GM23338 (cell line): ENCODE measurements at regions not wholly inside any gene's neighbourhood (a gene's known extent, or its start where the extent isn't known, plus 50 kb on each side); places are given as distances from the start of the nearest gene placed in this dataset.

ENCODE experiments used
- ATAC-seq: fragments of 200-7000 bp; cut with Tn5 transposase; 3 replicates; pipeline ENCODE4 v1.9.1; 2020
- DNase-seq: peaks from one replicate; pipeline ENCODE4 v3.0.0-alpha.2; 2015; ENCODE audit warnings: low spot score
- H2AFZ ChIP-seq: fragments of 200-600 bp; sonication (generic); 2 replicates; pipeline ENCODE4 v1.8.0; 2016; ENCODE audit warnings: antibody characterized with exemption, mild to moderate bottlenecking, moderate library complexity
- H3F3A ChIP-seq: fragments of 200-600 bp; sonication (generic); replicated peaks from 2 replicates; pipeline ENCODE4 v1.8.0; 2017; ENCODE audit warnings: antibody characterized with exemption, mixed run types, low read depth
- H3K27ac ChIP-seq: fragments of 200-600 bp; sonication (generic); 2 replicates; pipeline ENCODE4 v1.6.1; 2016; ENCODE audit warnings: low read depth
- H3K27me3 ChIP-seq: fragments of 200-600 bp; sonication (generic); 2 replicates; pipeline ENCODE4 v1.8.0; 2016; ENCODE audit warnings: mild to moderate bottlenecking, mixed run types, moderate library complexity; ENCODE audit not compliant: insufficient read depth
- H3K36me3 ChIP-seq: fragments of 200-600 bp; sonication (generic); 2 replicates; pipeline ENCODE4 v1.8.0; 2016; ENCODE audit warnings: mild to moderate bottlenecking; ENCODE audit not compliant: insufficient read depth
- H3K4me1 ChIP-seq: fragments of 200-600 bp; sonication (generic); 2 replicates; pipeline ENCODE4 v1.8.0; 2016; ENCODE audit warnings: mild to moderate bottlenecking, moderate library complexity; ENCODE audit not compliant: insufficient read depth
- H3K4me2 ChIP-seq: fragments of 200-600 bp; sonication (generic); 2 replicates; pipeline ENCODE4 v1.7.1; 2017; ENCODE audit warnings: mixed run types
- H3K4me3 ChIP-seq: fragments of 200-600 bp; sonication (generic); 2 replicates; pipeline ENCODE4 v1.6.1; 2016; ENCODE audit warnings: mixed run types
- H3K79me2 ChIP-seq: fragments of 200-600 bp; sonication (generic); replicated peaks from 2 replicates; pipeline ENCODE4 v1.8.0; 2017; ENCODE audit warnings: mild to moderate bottlenecking; ENCODE audit not compliant: insufficient read depth
- H3K9me2 ChIP-seq: fragments of 200-600 bp; sonication (generic); 2 replicates; pipeline ENCODE4 v1.8.0; 2017; ENCODE audit not compliant: insufficient read depth
- H4K20me1 ChIP-seq: fragments of 200-600 bp; sonication (generic); replicated peaks from 2 replicates; pipeline ENCODE4 v1.8.0; 2017; ENCODE audit warnings: mild to moderate bottlenecking; ENCODE audit not compliant: insufficient read depth
- H3K27ac Mint-ChIP-seq: 2 replicates; pipeline ENCODE4 v1.8.0; 2020; ENCODE audit warnings: inconsistent platforms, mild to moderate bottlenecking, moderate library complexity, mixed read lengths
- H3K27me3 Mint-ChIP-seq: 3 replicates; pipeline ENCODE4 v1.8.0; 2022; ENCODE audit warnings: low read depth, mild to moderate bottlenecking, moderate library complexity, mixed read lengths, inconsistent platforms; ENCODE audit not compliant: insufficient read depth, poor library complexity
- H3K36me3 Mint-ChIP-seq: 3 replicates; pipeline ENCODE4 v1.8.0; 2021; ENCODE audit warnings: low read depth, mild to moderate bottlenecking, inconsistent platforms, moderate library complexity, mixed read lengths
- H3K4me1 Mint-ChIP-seq: 3 replicates; pipeline ENCODE4 v1.8.0; 2020; ENCODE audit warnings: mild to moderate bottlenecking, inconsistent platforms, mixed read lengths
- H3K4me3 Mint-ChIP-seq: 3 replicates; pipeline ENCODE4 v1.8.0; 2021; ENCODE audit warnings: moderate library complexity, mild to moderate bottlenecking, inconsistent platforms, mixed read lengths
- H3K9me3 Mint-ChIP-seq: 3 replicates; pipeline ENCODE4 v1.8.0; 2020; ENCODE audit warnings: moderate library complexity, mild to moderate bottlenecking, inconsistent platforms, mixed read lengths
- CREB1 ChIP-seq: fragments of 250-450 bp; sonication (Bioruptor Pico); IDR thresholded peaks from 2 replicates; pipeline ENCODE4 v1.5.0; 2020; ENCODE audit warnings: low read depth, mild to moderate bottlenecking, moderate library complexity
- CTCF ChIP-seq, 2 experiments: fragments of 200-600 bp in 1 of 2; sonication (generic) in 1 of 2; conservative IDR thresholded peaks; 2 replicates each; pipeline versions ENCODE4 v1.5.1 to v1.6.1; 2016 to 2017; ENCODE audit warnings: antibody characterized with exemption in 2 of 2, low read depth in 2 of 2, mild to moderate bottlenecking in 2 of 2, moderate library complexity in 1 of 2
- ETS1 ChIP-seq: IDR thresholded peaks from 2 replicates; pipeline ENCODE4 v1.6.1; 2016; ENCODE audit warnings: antibody characterized with exemption
- EZH2 ChIP-seq: fragments of 200-600 bp; sonication (generic); IDR thresholded peaks from one replicate; pipeline ENCODE4 v1.8.0; 2017; ENCODE audit warnings: antibody characterized with exemption, mild to moderate bottlenecking, low read depth; ENCODE audit not compliant: unreplicated experiment
- EZH2phosphoT487 ChIP-seq: fragments of 200-600 bp; sonication (generic); IDR thresholded peaks from one replicate; pipeline ENCODE4 v1.8.1; 2018; ENCODE audit warnings: antibody characterized with exemption; ENCODE audit not compliant: unreplicated experiment
- JUNB ChIP-seq: IDR thresholded peaks from one replicate; pipeline ENCODE4 v1.6.1; 2016; ENCODE audit warnings: antibody characterized with exemption; ENCODE audit not compliant: unreplicated experiment
- NANOG ChIP-seq: IDR thresholded peaks from 2 replicates; pipeline ENCODE4 v1.6.1; 2016; ENCODE audit warnings: antibody characterized with exemption, borderline replicate concordance
- POLR2AphosphoS5 ChIP-seq: IDR thresholded peaks from 2 replicates; pipeline ENCODE4 v1.6.1; 2016; ENCODE audit warnings: antibody characterized with exemption, low read depth
- REST ChIP-seq: IDR thresholded peaks from one replicate; pipeline ENCODE4 v1.6.1; 2018; ENCODE audit warnings: antibody characterized with exemption; ENCODE audit not compliant: unreplicated experiment
- STAT1 ChIP-seq: IDR thresholded peaks from one replicate; pipeline ENCODE4 v1.6.1; 2016; ENCODE audit warnings: antibody characterized with exemption; ENCODE audit not compliant: unreplicated experiment
- ZNF114 ChIP-seq: fragments of 250-450 bp; sonication (Bioruptor Pico); IDR thresholded peaks from 2 replicates; pipeline ENCODE4 v1.5.0; 2020; ENCODE audit warnings: mild to moderate bottlenecking, moderate library complexity
- ZNF331 ChIP-seq: fragments of 250-450 bp; sonication (Bioruptor Pico); IDR thresholded peaks from 2 replicates; pipeline ENCODE4 v1.5.0; 2020; ENCODE audit warnings: low read depth, mild to moderate bottlenecking, moderate library complexity
- ZNF462 ChIP-seq: fragments of 250-450 bp; sonication (Bioruptor Pico); IDR thresholded peaks from 2 replicates; pipeline ENCODE4 v1.5.0; 2020; ENCODE audit warnings: mild to moderate bottlenecking, moderate library complexity

GRCh38 chr12:90355711-90356355 is 599.1 kb downstream of the CCER1 start:
- Histone ChIP-seq H3K4me1 (peaks cover 41% of the 10 kb centered on the region), H3K36me3 (no peaks in the 10 kb centered on the region), H4K20me1 (no peaks in the 10 kb centered on the region), H2AFZ (peak overlapping the region; percentile 20; the same call in 1 of the 2 replicates), H3K79me2 (no peaks in the 10 kb centered on the region), H3F3A (no peaks in the 10 kb centered on the region), H3K9me2 (no peaks in the 10 kb centered on the region; the same call in 1 of the 2 replicates), H3K27ac (peak overlapping the region; percentile 6; the same call in 1 of the 2 replicates), H3K27me3 (no peaks in the 10 kb centered on the region), H3K4me3 (no peak overlapping the region), H3K4me2 (peak overlapping the region; percentile 0; the same call in 1 of the 2 replicates)
- Mint-ChIP-seq H3K36me3 (peaks cover 9% of the 10 kb centered on the region; the same call in 2 of the 3 replicates), H3K9me3 (peaks cover 6% of the 10 kb centered on the region; the same call in 2 of the 3 replicates), H3K27ac (peak overlapping the region; percentile 25), H3K4me3 (no peak overlapping the region), H3K27me3 (peaks cover 1% of the 10 kb centered on the region), H3K4me1 (peaks cover 42% of the 10 kb centered on the region)
- ATAC-seq (no peak), DNase-seq (no peak)
- no peak for TF ChIP-seq ZNF331 (CRISPR knock-in tag)
- TF ChIP-seq ZNF462: no peak
- no peak for TF ChIP-seq ETS1
- no peak for TF ChIP-seq STAT1
- no peak for TF ChIP-seq EZH2phosphoT487
- no peak for TF ChIP-seq JUNB
- TF ChIP-seq POLR2AphosphoS5: no peak
- TF ChIP-seq CTCF (conservative IDR thresholded peaks at IDR 0.05; ENCODE audit: low read depth in 2 of 2): no peak
- no peak for TF ChIP-seq REST
- no peak for TF ChIP-seq EZH2
- TF ChIP-seq ZNF114 (CRISPR knock-in tag): no peak
- TF ChIP-seq NANOG: no peak
- no peak for TF ChIP-seq CREB1 (CRISPR knock-in tag)
